Prostate gland (tissue), 2 donors: ENCODE measurements at regions not wholly inside any gene's neighbourhood (a gene's known extent, or its start where the extent isn't known, plus 50 kb on each side); places are given as distances from the start of the nearest gene placed in this dataset.

ENCODE experiments used
- CTCF ChIP-seq, 4 experiments: fragments of 200-600 bp in 2 of 4; fragments of 450-650 bp in 2 of 4; sonication (generic) in 2 of 4; IDR thresholded peaks; 1 replicate in 3 of 4; 2 replicates in 1 of 4; pipeline ENCODE4 v1.5.1; 2016 to 2019; ENCODE audit warnings: antibody characterized with exemption in 4 of 4, mild to moderate bottlenecking in 2 of 4, moderate library complexity in 2 of 4
- POLR2AphosphoS5 ChIP-seq: sonication (generic); formaldehyde crosslinking; IDR thresholded peaks from one replicate; pipeline ENCODE4 v1.6.1; 2017; ENCODE audit warnings: antibody characterized with exemption

- TF ChIP-seq CTCF (IDR thresholded peaks at IDR 0.05): no peak
- TF ChIP-seq POLR2AphosphoS5: no peak
These were observed 193.2 kb downstream of the OLFM1 start for GRCh38 chr9:135280666-135281065.
